IMR-90 (cell line): ENCODE measurements at regions not wholly inside any gene's neighbourhood (a gene's known extent, or its start where the extent isn't known, plus 50 kb on each side); places are given as distances from the start of the nearest gene placed in this dataset.

Experiments used
- CEBPB ChIP-seq: IDR thresholded peaks from 2 replicates; pipeline ENCODE4 v1.6.1; 2012; ENCODE audit warnings: low read depth, low read length, improper control_type of control experiment
- RCOR1 ChIP-seq: IDR thresholded peaks from 2 replicates; pipeline ENCODE4 v1.6.1; 2012; ENCODE audit warnings: mild to moderate bottlenecking, low read length, improper control_type of control experiment; ENCODE audit not compliant: insufficient replicate concordance
- SMC3 ChIP-seq: fragments of 150-350 bp; IDR thresholded peaks from 2 replicates; pipeline ENCODE4 v1.6.1; 2016; ENCODE audit warnings: low read depth, mild to moderate bottlenecking, antibody characterized with exemption, low read length, moderate library complexity
- TF ChIP-seq, protein P1 (sequence below): conservative IDR thresholded peaks from 2 replicates; pipeline ENCODE4 v1.5.1; 2012; ENCODE audit warnings: mild to moderate bottlenecking, low read depth, low read length, improper control_type of control experiment

DNA sequence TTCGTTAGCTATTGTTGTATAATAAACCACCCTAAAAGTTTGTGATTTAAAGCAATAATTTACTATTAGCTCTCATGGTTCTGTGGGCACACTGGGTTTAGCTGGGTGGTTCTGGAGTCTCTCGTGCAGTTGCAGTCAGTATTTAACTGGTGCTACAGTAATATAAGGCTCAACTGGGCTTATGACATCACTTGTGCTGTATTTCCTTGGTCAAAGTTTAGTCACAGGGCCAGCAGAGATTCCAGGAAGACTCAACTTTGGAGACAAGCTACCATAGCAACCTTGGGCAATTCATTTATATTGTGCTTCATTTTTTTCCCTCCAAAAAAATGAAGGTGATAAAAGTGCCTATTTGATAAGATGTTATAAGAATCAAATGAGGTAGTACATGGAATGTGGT is 204.2 kb upstream of the GUCY1A2 start:
- TF ChIP-seq, protein P1, sequence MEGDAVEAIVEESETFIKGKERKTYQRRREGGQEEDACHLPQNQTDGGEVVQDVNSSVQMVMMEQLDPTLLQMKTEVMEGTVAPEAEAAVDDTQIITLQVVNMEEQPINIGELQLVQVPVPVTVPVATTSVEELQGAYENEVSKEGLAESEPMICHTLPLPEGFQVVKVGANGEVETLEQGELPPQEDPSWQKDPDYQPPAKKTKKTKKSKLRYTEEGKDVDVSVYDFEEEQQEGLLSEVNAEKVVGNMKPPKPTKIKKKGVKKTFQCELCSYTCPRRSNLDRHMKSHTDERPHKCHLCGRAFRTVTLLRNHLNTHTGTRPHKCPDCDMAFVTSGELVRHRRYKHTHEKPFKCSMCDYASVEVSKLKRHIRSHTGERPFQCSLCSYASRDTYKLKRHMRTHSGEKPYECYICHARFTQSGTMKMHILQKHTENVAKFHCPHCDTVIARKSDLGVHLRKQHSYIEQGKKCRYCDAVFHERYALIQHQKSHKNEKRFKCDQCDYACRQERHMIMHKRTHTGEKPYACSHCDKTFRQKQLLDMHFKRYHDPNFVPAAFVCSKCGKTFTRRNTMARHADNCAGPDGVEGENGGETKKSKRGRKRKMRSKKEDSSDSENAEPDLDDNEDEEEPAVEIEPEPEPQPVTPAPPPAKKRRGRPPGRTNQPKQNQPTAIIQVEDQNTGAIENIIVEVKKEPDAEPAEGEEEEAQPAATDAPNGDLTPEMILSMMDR, result no peak
- TF ChIP-seq RCOR1, result no peak
- no peak for TF ChIP-seq SMC3
- no peak for TF ChIP-seq CEBPB
